Adrenal gland (tissue), 9 donors: ENCODE measurements at regions not wholly inside any gene's neighbourhood (a gene's known extent, or its start where the extent isn't known, plus 50 kb on each side); places are given as distances from the start of the nearest gene placed in this dataset.

Experiments used
- DNase-seq, 7 donors: peaks; one replicate each; pipeline ENCODE4 v3.0.0-alpha.2; 2019 to 2020
- H3K27ac ChIP-seq, 5 donors: fragments of 200-600 bp; sonication (generic) in 4 of 5; 1 replicate in 3 of 5; 2 replicates in 2 of 5; pipeline versions ENCODE4 v1.5.1 to v1.8.0; 2016 to 2020; ENCODE audit warnings: mild to moderate bottlenecking in 1 of 5
- H3K27me3 ChIP-seq: fragments of 200-600 bp; 2 replicates; pipeline ENCODE4 v1.8.0; 2021
- H3K36me3 ChIP-seq, 2 donors: fragments of 200-600 bp; replicated peaks in 1 of 2; 1 replicate in 1 of 2; 2 replicates in 1 of 2; pipeline versions ENCODE4 v1.5.1 to v1.8.0; 2018 to 2022
- H3K4me1 ChIP-seq, 2 donors: fragments of 200-600 bp; replicated peaks in 1 of 2; 1 replicate in 1 of 2; 2 replicates in 1 of 2; pipeline versions ENCODE4 v1.5.1 to v1.8.0; 2018 to 2021
- H3K4me3 ChIP-seq, 4 donors: fragments of 200-600 bp; sonication (generic) in 3 of 4; one replicate each; pipeline ENCODE4 v1.5.1; 2016 to 2018
- H3K9me3 ChIP-seq, 3 donors: fragments of 200-600 bp; sonication (generic) in 1 of 3; replicated peaks in 1 of 3; 1 replicate in 2 of 3; 2 replicates in 1 of 3; pipeline versions ENCODE4 v1.5.1 to v1.8.0; 2016 to 2021
- POLR2A ChIP-seq, 2 donors: fragments of 450-650 bp; IDR thresholded peaks; one replicate each; pipeline ENCODE4 v1.6.1; 2017; ENCODE audit warnings: antibody characterized with exemption in 2 of 2, mild to moderate bottlenecking in 2 of 2, moderate library complexity in 1 of 2
- WGBS, 4 donors: extraction: QIAGEN DNeasy Blood & Tissue Kit in 2 of 4; methylation state at CpG; one replicate each; pipeline versions ENCODE4 v1.1.5 to v1.1.7; 2013 to 2017; 5-methylcytosine and 5-hydroxymethylcytosine counted together
- intact Hi-C, 2 donors: fragments of 100-400 bp; cut with DNase I; formaldehyde crosslinking; loops; one replicate each; pipeline versions ENCODE4 v1.14.1 to v1.15.0; 2022 to 2023
- TF ChIP-seq, protein P1 (sequence below), 6 experiments: fragments of 450-650 bp in 4 of 6; fragments of 200-600 bp in 2 of 6; sonication (generic) in 1 of 6; IDR thresholded peaks; 1 replicate in 5 of 6; 2 replicates in 1 of 6; pipeline versions ENCODE4 v1.5.1 to v1.8.0; 2016 to 2021; ENCODE audit warnings: antibody characterized with exemption in 6 of 6, mild to moderate bottlenecking in 2 of 6, moderate library complexity in 1 of 6
- donor health status: healthy with polysubstance abuse.
- donor health status: Bipolar disorder and iron deficiency.
- donor health status: DM: yes; HTN: yes; CAD: no.
- donor health status: DM: no; HTN: no; CAD: no.
- donor health status: DM: no; HTN: no; CAD: no.

DNA sequence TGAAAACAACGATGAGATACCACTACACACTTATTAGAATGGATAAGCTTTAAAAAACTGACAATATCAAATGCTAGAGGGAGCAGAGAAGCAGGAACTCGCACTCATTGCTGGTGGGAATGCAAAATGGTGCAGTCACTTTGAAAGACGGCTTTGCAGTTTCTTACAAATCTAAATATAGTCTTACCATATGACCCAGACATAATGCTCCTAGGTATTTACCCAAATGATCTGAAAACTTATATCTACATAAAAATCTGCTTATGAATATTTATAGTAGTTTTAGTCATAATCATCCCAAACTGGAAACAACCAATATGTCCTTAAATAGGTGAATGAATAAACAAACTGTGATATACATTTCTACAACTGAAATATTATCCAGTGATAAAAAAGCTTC is 430.9 kb downstream of the MATN1 start:
- DNase-seq: no peak
- 64 to 81% (median 65%) methylated on average over 3 of the region's 3 CpGs for WGBS, 4 donors
- H3K4me3 ChIP-seq: no peak overlapping the region
- H3K4me1 ChIP-seq: no peaks in the 10 kb centered on the region
- H3K27me3 ChIP-seq: no peaks in the 10 kb centered on the region
- H3K9me3 ChIP-seq: no peaks in the 10 kb centered on the region
- intact Hi-C loops: no loop called here
- TF ChIP-seq, protein P1, sequence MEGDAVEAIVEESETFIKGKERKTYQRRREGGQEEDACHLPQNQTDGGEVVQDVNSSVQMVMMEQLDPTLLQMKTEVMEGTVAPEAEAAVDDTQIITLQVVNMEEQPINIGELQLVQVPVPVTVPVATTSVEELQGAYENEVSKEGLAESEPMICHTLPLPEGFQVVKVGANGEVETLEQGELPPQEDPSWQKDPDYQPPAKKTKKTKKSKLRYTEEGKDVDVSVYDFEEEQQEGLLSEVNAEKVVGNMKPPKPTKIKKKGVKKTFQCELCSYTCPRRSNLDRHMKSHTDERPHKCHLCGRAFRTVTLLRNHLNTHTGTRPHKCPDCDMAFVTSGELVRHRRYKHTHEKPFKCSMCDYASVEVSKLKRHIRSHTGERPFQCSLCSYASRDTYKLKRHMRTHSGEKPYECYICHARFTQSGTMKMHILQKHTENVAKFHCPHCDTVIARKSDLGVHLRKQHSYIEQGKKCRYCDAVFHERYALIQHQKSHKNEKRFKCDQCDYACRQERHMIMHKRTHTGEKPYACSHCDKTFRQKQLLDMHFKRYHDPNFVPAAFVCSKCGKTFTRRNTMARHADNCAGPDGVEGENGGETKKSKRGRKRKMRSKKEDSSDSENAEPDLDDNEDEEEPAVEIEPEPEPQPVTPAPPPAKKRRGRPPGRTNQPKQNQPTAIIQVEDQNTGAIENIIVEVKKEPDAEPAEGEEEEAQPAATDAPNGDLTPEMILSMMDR (IDR thresholded peaks at IDR 0.05): no peak
- TF ChIP-seq POLR2A (IDR thresholded peaks at IDR 0.05): no peak
- no peaks in the 10 kb centered on the region for H3K36me3 ChIP-seq
- no peak overlapping the region for H3K27ac ChIP-seq

DNA sequence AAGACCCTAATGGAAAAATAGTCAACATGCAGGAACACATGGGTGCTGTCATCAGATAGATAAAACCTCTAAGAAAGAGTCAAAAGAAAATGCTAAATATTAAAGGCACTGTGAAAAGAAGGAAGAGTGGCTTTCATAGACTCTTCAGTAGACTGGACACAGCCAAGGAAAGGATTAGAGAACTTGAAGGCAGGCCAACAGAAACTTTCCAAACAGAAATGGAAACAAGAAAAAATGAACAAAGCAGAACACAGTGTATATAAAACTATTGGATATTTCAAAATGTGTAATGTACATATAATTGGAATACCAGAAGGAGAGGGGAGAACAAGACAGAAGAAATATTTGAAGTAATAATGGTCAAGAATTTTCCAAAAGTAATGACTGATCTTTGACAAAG is 431.9 kb downstream of the MATN1 start:
- Histone ChIP-seq H3K4me3 (no peak overlapping the region), H3K4me1 (no peaks in the 10 kb centered on the region), H3K36me3 (no peaks in the 10 kb centered on the region), H3K27me3 (no peaks in the 10 kb centered on the region), H3K9me3 (no peaks in the 10 kb centered on the region), H3K27ac (no peak overlapping the region)
- DNase-seq: no peak
- no peak for TF ChIP-seq POLR2A (IDR thresholded peaks at IDR 0.05)
- intact Hi-C loops: no loop called here

DNA sequence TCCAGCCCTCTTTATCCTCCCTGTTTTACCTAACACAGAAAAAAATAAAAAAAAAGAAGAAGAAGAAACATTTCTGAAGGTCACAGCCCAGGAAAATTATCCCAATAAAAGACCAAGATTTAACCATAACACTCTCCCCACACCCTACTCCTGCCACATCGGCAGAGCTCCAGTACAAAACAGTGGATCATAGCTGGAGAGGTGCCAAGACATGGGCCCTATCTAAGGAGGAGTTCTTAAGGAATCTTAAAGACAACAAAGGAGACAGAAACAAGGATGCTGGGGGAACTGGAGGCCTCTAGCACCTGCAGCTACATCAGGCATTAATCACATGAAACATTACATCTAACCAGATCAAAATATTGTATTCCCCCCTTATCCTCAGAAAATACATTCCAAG is 432.8 kb downstream of the MATN1 start:
- intact Hi-C loops: no loop called here
- 16 to 39% (median 35%) methylated on average over 1 of the region's 1 CpG for WGBS, 4 donors
- no peak for TF ChIP-seq POLR2A (IDR thresholded peaks at IDR 0.05)
- TF ChIP-seq, protein P1 (IDR thresholded peaks at IDR 0.05): no peak
- Histone ChIP-seq H3K4me1 (no peaks in the 10 kb centered on the region), H3K4me3 (no peak overlapping the region), H3K27me3 (no peaks in the 10 kb centered on the region), H3K36me3 (no peaks in the 10 kb centered on the region), H3K9me3 (no peaks in the 10 kb centered on the region), H3K27ac (no peak overlapping the region)
- peak in 1 of 7 donors; percentile 41 for DNase-seq

DNA sequence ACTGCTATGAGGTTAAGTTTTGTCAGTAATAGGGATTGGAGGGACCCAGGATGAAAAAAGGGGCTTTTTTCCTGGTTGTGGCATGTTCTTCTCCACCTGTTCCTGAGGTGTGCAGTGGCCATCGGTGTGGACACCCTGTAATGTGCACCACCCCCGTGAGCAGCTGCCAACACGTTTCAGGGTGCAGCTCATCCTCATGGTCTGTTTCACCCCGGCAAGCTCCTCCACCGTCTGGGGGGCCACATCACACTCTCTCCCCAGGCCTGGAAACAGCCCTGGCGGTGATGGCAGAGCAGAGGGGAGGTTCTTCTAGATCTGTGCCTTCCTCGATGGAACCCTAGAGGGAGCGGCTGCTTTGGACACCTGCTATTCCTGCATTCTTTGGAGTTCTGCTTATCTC is 435.4 kb downstream of the MATN1 start:
- DNase-seq: no peak
- Histone ChIP-seq H3K27ac (no peak overlapping the region), H3K4me1 (no peaks in the 10 kb centered on the region), H3K27me3 (no peaks in the 10 kb centered on the region), H3K9me3 (no peaks in the 10 kb centered on the region), H3K4me3 (no peak overlapping the region), H3K36me3 (no peaks in the 10 kb centered on the region)
- 81 to 88% (median 85%) methylated on average over 2 to 8 of the region's 8 CpGs for WGBS, 4 donors
- intact Hi-C loops: no loop called here
- no peak for TF ChIP-seq POLR2A (IDR thresholded peaks at IDR 0.05)
- TF ChIP-seq, protein P1 (IDR thresholded peaks at IDR 0.05): no peak

DNA sequence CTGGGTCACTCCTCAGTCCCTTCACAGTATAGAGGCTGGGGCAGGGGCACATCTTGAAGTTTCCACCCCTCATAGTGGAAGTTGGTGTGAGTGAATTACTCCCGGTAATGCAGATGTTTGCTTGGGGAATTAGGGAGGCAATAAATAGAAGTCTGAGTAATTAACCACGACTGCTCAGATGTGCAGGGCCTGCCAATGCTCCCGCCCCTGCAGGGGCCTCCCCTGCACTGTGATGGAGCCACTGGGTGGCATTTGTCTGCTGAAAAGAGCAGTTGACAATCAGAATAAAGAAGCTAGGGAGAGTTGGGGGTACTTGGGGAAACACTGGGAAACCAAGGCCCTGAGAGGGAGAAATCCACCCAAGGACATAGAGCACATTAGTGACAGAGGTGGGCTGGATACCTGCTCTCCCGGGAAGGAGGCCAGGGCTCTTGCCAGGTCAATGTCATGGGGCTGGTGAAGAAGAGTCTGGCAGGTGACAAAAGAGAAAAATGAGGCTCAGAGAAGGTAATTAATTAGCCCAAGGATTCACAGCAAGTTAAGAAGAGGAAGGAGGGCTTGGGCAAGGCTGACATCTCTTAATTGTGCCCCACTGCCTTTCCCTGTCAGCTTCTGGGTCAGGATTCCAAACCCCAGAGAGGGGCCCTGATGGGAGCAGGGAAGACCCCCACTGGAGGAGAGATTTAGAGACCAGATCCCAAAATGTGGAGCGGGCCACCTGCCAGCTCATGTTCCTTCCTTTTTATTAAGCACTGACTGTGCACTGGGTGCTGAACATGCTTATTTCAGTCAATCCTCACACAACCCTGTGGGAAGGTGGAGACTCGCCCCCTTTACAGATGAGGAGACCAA is 436.2 kb downstream of the MATN1 start:
- intact Hi-C loops: no loop called here
- no peak overlapping the region for H3K27ac ChIP-seq
- TF ChIP-seq POLR2A (IDR thresholded peaks at IDR 0.05): no peak
- TF ChIP-seq, protein P1 (IDR thresholded peaks at IDR 0.05): no peak
- H3K4me1 ChIP-seq: no peaks in the 10 kb centered on the region
- H3K36me3 ChIP-seq: no peaks in the 10 kb centered on the region
- 50 to 71% (median 63%) methylated on average over 5 to 6 of the region's 6 CpGs for WGBS, 4 donors
- DNase-seq: peak in 1 of 7 donors; percentile 24
- H3K9me3 ChIP-seq: no peaks in the 10 kb centered on the region
- H3K27me3 ChIP-seq: no peaks in the 10 kb centered on the region
- H3K4me3 ChIP-seq: no peak overlapping the region
